Stimulated activated effector memory CD8-positive, alpha-beta T cell treated with anti-CD3 and anti-CD28 coated beads, Interleukin-12 subunit alpha, Interleukin-12 subunit beta, amount 100 ng/mL, for 72 hours (primary cell): ENCODE measurements at regions not wholly inside any gene's neighbourhood (a gene's known extent, or its start where the extent isn't known, plus 50 kb on each side); places are given as distances from the start of the nearest gene placed in this dataset.
"Not testable (repeated sequence)": the region's sequence is repeated elsewhere in the genome, so short reads cannot be mapped to it uniquely, and the experiment has no call there.

ENCODE experiments used
- ATAC-seq: fragments of 150-1000 bp; cut with Tn5 transposase; 2 replicates; pipeline ENCODE4 v1.10.0; 2021
- DNase-seq, 2 donors: peaks; one replicate each; pipeline ENCODE4 v3.0.0; 2021 to 2022; ENCODE audit warnings: low spot score in 2 of 2
- H3K27ac Mint-ChIP-seq: one replicate; pipeline ENCODE4 v1.8.0; 2022; ENCODE audit warnings: mild to moderate bottlenecking, mixed read lengths
- H3K36me3 Mint-ChIP-seq: one replicate; pipeline ENCODE4 v1.8.0; 2022; ENCODE audit warnings: mild to moderate bottlenecking, mixed read lengths
- H3K4me1 Mint-ChIP-seq: one replicate; pipeline ENCODE4 v1.8.0; 2022; ENCODE audit warnings: mixed read lengths
- H3K4me3 Mint-ChIP-seq: one replicate; pipeline ENCODE4 v1.8.0; 2022; ENCODE audit warnings: mild to moderate bottlenecking, mixed read lengths
- H3K9me3 Mint-ChIP-seq: one replicate; pipeline ENCODE4 v1.8.0; 2022; ENCODE audit warnings: mixed read lengths

DNA sequence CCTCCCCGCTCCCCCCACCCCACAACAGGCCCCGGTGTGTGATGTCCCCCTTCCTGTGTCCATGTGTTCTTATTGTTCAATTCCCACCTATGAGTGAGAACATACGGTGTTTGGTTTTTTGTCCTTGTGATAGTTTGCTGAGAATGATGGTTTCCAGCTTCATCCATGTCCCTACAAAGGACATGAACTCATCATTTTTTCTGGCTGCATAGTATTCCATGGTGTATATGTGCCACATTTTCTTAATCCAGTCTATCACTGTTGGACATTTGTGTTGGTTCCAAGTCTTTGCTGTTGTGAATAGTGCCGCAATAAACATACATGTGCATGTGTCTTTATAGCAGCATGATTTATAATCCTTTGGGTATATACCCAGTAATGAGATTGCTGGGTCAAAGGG lies 104.3 kb downstream of the MTPN start:
- DNase-seq, H3K4me1 Mint-ChIP-seq, ATAC-seq, H3K4me3 Mint-ChIP-seq, H3K27ac Mint-ChIP-seq, H3K9me3 Mint-ChIP-seq, H3K36me3 Mint-ChIP-seq: not testable (repeated sequence)

GRCh38 chr7:135862586-135863340 lies 114.2 kb upstream of the FAM180A start:
- ATAC-seq (peak; percentile 11), DNase-seq (no peak)
- Mint-ChIP-seq H3K36me3 (no peaks in the 10 kb centered on the region), H3K4me1 (no peaks in the 10 kb centered on the region), H3K4me3 (no peak overlapping the region), H3K27ac (no peak overlapping the region), H3K9me3 (peaks cover 2% of the 10 kb centered on the region)

DNA sequence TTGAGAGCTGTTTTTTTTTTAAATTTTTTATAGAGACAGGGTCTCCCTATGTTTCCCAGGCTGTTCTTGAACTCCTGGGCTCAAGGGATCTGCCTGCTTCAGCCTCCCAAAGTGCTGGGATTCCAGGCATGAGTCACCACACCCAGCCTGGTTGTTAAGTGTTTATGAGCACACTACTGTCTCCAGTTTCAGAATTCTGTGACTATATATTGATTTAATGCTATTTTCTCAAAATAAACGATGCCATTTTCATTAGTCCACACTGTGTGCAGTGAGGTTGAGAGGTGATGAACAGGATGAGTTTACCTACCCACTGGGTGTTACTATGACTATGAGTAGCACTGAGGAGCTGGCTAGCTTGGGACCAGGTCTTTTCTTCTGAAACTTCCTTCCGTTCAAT lies 110.9 kb upstream of the FAM180A start:
- Mint-ChIP-seq H3K36me3 (no peaks in the 10 kb centered on the region), H3K4me1 (peaks cover 7% of the 10 kb centered on the region), H3K9me3 (peaks cover 2% of the 10 kb centered on the region), H3K4me3 (no peak overlapping the region), H3K27ac (no peak overlapping the region)
- DNase-seq (no peak), ATAC-seq (no peak)

DNA sequence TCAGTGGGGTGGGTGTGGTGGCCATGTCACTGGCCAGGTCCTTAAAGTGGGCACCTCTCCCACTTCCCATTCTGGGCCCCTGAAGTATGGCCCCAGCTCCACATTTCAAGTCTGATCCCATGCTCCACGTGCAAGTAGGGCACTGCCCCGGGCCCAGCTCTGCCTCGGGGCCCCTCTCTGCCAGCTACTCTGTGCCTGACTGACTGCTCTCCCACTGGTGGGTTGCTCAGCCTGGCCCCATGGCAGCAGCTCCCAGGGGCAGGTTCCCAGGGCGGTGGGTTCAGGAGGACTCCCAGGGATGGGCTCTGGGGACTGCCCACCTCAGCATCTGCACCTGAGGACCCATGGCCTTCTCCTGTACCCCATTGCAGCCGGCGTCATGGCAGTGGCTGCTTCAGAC lies 110.2 kb upstream of the FAM180A start:
- ATAC-seq = no peak
- DNase-seq = no peak
- no peak overlapping the region for H3K27ac Mint-ChIP-seq
- peaks cover 7% of the 10 kb centered on the region for H3K4me1 Mint-ChIP-seq
- no peak overlapping the region for H3K4me3 Mint-ChIP-seq
- no peaks in the 10 kb centered on the region for H3K36me3 Mint-ChIP-seq
- H3K9me3 Mint-ChIP-seq = peaks cover 2% of the 10 kb centered on the region

DNA sequence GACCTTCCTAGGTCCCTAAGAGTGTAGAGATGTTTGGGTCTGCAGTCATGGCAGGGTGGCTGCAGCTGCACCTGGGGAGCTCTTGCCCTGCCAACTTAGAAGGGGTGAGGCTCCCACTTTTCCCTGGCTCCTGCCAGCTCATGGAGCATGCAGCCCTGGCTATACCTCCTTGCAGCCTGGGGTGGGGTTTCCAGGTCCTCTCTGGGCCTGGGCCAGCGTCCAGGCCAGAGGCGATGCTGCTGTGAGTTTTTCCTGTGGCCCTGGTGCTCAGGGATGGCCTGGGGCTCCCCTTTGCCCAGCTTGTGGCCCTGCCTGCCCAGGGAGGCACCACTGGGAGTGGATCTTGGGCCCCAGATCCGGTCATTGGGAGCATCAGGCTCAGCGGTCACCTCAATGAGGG lies 109.8 kb upstream of the FAM180A start:
- Mint-ChIP-seq H3K36me3 (no peaks in the 10 kb centered on the region), H3K4me1 (peaks cover 7% of the 10 kb centered on the region), H3K27ac (no peak overlapping the region), H3K9me3 (peaks cover 2% of the 10 kb centered on the region), H3K4me3 (no peak overlapping the region)
- ATAC-seq = no peak
- no peak for DNase-seq

DNA sequence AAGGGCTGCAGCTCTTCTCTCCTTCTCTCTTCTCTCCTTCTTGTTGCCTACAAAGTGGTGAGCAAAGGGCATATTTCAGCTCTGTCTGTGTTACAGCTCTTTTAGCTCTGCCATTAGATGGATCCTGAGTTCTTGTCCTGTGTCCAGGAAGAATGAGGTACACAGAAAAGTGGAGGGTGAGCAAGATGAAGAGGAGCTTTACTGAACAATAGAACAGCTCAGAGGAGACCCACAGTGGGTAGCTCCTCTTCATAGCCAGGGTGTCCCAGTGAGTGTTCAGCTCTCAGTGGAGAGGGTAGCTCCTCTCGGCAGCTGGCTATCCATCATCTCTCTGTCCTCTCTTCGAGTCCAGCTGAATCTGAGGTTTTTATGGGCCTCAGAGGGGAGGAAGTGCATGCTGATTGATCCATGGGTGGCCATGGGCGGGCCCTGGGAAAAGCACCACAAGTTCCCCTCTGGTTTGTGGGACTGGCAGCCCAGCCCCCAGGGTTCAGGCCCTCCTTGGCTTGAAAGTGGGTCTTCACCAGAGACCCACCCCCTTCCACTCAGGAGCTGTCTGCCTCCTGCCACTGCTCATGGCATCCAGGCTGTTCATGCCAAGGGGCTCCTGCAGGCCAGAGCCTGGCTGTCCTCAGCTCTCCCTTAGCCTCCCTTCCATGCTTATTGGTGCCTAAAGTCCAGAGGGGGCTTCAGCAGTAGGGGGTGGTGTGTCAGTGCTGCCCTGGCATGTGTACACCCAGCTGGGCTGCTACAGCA lies 109.1 kb upstream of the FAM180A start:
- DNase-seq = no peak
- Mint-ChIP-seq H3K9me3 (peaks cover 2% of the 10 kb centered on the region), H3K27ac (no peak overlapping the region), H3K4me3 (no peak overlapping the region), H3K4me1 (peaks cover 7% of the 10 kb centered on the region), H3K36me3 (no peaks in the 10 kb centered on the region)
- ATAC-seq = no peak

DNA sequence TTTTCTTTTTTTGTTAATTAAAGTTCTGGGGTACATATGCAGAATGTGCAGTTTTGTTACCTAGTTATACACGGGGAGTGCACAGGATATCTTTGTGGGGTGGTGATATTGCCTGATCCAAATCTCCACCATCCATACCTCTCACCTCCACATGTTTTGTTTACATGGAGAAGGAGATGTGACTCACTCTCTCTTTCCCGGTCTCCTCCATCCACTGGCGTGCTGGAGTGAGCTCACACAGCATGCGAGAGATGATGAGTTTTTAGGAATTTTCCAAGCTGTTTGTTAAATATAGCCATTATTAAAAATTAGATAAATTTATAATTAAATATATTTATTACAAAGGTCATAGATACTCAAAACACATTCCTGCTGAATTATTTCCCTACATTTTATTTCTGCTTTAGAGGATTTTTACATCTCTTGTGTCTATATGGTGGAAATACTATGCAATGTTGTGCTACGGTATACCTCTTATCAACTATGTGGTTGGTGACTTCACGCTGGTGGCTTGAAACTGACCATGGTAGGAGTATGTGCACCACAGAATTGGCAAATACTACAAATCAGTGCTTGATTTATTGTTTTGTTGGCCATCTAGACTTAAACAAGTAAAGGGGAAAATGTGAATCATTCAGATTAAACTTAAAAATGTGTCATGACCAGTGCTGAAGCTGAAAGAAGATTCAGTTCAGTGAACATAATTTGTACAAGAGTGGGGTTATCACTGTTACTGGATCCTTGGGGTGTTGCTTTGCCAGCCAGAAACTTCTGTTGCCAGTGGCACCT lies 107.9 kb upstream of the FAM180A start:
- DNase-seq = no peak
- H3K27ac Mint-ChIP-seq = no peak overlapping the region
- peaks cover 7% of the 10 kb centered on the region for H3K4me1 Mint-ChIP-seq
- H3K9me3 Mint-ChIP-seq = peaks cover 2% of the 10 kb centered on the region
- peak; percentile 46 for ATAC-seq
- H3K4me3 Mint-ChIP-seq = no peak overlapping the region
- H3K36me3 Mint-ChIP-seq = no peaks in the 10 kb centered on the region

DNA sequence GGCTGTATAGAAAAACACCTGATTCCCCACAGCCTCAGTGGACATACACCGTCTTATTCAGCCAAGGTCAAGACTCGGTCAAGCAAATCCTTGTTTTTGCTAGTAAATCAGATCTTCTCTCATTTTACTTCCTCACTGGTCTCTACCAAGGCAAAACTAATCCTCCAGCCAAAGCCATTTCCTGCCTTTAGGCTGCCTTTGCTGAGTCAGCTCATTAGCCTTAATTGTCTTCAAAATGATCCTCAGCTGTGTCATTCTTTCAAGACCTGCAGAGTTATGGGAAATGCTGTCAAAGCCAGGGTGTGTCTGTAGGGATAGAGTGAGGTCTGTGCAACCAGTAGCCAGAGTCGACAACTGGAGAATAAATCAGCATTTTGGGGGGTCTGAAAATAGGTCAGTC lies 107.2 kb upstream of the FAM180A start:
- Mint-ChIP-seq H3K27ac (no peak overlapping the region), H3K9me3 (peaks cover 2% of the 10 kb centered on the region), H3K4me1 (peaks cover 7% of the 10 kb centered on the region), H3K4me3 (no peak overlapping the region), H3K36me3 (no peaks in the 10 kb centered on the region)
- ATAC-seq (no peak), DNase-seq (no peak)

GRCh38 chr7:135853499-135853898 lies 104.9 kb upstream of the FAM180A start:
- H3K36me3 Mint-ChIP-seq = no peaks in the 10 kb centered on the region
- no peaks in the 10 kb centered on the region for H3K9me3 Mint-ChIP-seq
- no peak overlapping the region for H3K4me3 Mint-ChIP-seq
- H3K27ac Mint-ChIP-seq = peak overlapping the region; percentile 23
- no peak for DNase-seq
- peaks cover 7% of the 10 kb centered on the region for H3K4me1 Mint-ChIP-seq
- ATAC-seq = no peak

GRCh38 chr7:135853008-135853407 lies 104.4 kb upstream of the FAM180A start:
- DNase-seq (peak in 1 of 2 donors; percentile 20), ATAC-seq (no peak)
- Mint-ChIP-seq H3K4me1 (peaks cover 7% of the 10 kb centered on the region), H3K9me3 (no peaks in the 10 kb centered on the region), H3K4me3 (no peak overlapping the region), H3K27ac (peak overlapping the region; percentile 23), H3K36me3 (no peaks in the 10 kb centered on the region)

DNA sequence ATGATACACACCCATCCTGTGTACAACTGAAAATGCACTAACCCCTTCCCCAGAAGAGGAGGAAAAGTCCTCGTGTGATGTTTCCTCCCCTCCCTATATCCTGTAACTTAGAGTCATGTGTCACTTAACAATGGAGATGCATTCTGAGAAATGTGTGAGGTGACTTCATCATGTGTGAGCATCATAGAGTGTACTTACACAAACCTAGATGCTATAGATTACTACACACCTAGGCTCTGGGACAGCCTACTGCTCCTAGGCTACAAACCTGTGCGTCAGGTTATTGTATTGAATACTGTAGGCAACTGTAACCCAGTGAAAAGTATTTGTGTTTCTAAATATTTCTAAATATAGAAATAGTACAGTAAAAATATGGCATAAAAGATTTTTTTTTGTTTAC lies 98.6 kb upstream of the FAM180A start:
- H3K4me3 Mint-ChIP-seq = no peak overlapping the region
- ATAC-seq (no peak), DNase-seq (no peak)
- H3K27ac Mint-ChIP-seq = no peak overlapping the region
- H3K4me1 Mint-ChIP-seq = peaks cover 20% of the 10 kb centered on the region
- no peaks in the 10 kb centered on the region for H3K36me3 Mint-ChIP-seq
- H3K9me3 Mint-ChIP-seq = no peaks in the 10 kb centered on the region

DNA sequence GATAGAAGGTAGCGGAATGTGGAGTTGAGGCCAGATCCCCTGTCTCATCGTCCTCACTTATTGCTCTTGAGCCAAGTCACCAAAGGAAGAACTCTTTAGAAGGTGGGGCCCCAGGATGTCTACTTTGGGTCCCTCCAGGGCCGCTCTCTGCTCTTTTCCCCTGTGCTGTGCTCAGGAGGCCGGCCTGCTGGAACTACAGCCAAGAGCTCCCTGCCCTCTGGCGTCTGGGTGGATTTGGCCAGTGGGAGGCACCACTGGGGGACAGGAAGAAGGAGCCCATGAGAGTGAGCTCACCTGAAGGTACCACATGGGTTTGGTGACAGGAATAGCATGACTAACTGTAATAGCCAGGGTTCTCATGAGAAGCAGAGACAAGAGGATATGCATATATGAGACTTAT lies 97.7 kb upstream of the FAM180A start:
- no peaks in the 10 kb centered on the region for H3K36me3 Mint-ChIP-seq
- no peak for ATAC-seq
- no peaks in the 10 kb centered on the region for H3K9me3 Mint-ChIP-seq
- H3K4me3 Mint-ChIP-seq = no peak overlapping the region
- DNase-seq = no peak
- H3K4me1 Mint-ChIP-seq = peaks cover 28% of the 10 kb centered on the region
- no peak overlapping the region for H3K27ac Mint-ChIP-seq

- DNase-seq (no peak), ATAC-seq (no peak)
- H3K27ac Mint-ChIP-seq = no peak overlapping the region
- no peaks in the 10 kb centered on the region for H3K36me3 Mint-ChIP-seq
- H3K4me3 Mint-ChIP-seq = no peak overlapping the region
- H3K9me3 Mint-ChIP-seq = no peaks in the 10 kb centered on the region
- peaks cover 28% of the 10 kb centered on the region for H3K4me1 Mint-ChIP-seq
Measured at GRCh38 chr7:135845415-135846075, 96.9 kb upstream of the FAM180A start.

DNA sequence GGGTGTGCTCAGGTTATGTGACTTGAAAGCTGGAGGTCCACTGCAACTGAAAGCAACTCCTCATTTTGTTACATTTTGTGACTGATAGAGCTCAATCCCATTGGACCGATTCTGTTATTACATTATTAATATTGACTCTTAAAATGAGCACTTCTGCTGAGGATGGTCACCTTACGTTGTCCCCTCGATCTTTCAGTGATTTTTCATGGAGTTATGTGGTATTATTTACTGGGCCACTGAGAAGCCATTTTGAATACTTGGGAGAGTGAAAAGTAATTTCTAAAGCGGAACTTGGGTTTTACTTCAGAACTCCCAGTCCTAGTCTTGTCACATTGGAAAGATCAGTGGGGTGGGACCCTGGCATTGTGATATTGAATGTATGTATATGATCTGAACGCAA lies 96.3 kb upstream of the FAM180A start:
- H3K4me3 Mint-ChIP-seq = no peak overlapping the region
- H3K27ac Mint-ChIP-seq = no peak overlapping the region
- ATAC-seq = no peak
- no peaks in the 10 kb centered on the region for H3K9me3 Mint-ChIP-seq
- DNase-seq = no peak
- H3K36me3 Mint-ChIP-seq = no peaks in the 10 kb centered on the region
- peaks cover 28% of the 10 kb centered on the region for H3K4me1 Mint-ChIP-seq

GRCh38 chr7:135843214-135843613 lies 94.6 kb upstream of the FAM180A start:
- Mint-ChIP-seq H3K9me3 (no peaks in the 10 kb centered on the region), H3K4me1 (peaks cover 28% of the 10 kb centered on the region), H3K27ac (no peak overlapping the region), H3K36me3 (no peaks in the 10 kb centered on the region), H3K4me3 (no peak overlapping the region)
- peak; percentile 97 for ATAC-seq
- DNase-seq = no peak
